ENCODE measurements at regions not wholly inside any gene's neighbourhood (a gene's known extent, or its start where the extent isn't known, plus 50 kb on each side); places are given as distances from the start of the nearest gene placed in this dataset.

GRCh38 chr9:103999375-104000062 lies 94.6 kb upstream of the SMC2 start:
- no peak for DNase-seq
- H3K27ac ChIP-seq, result no peak overlapping the region
- H3K4me1 ChIP-seq (replicated peaks in 1 of 2), result no peaks in the 10 kb centered on the region
- H3K9me3 ChIP-seq (replicated peaks in 1 of 3), result no peaks in the 10 kb centered on the region
- intact Hi-C loops (cut with DNase I), result no loop called here
- no peaks in the 10 kb centered on the region for H3K36me3 ChIP-seq (replicated peaks in 1 of 2)
- TF ChIP-seq CTCF (IDR thresholded peaks at IDR 0.05) (no peak), POLR2A (IDR thresholded peaks at IDR 0.05) (no peak)
- no peaks in the 10 kb centered on the region for H3K27me3 ChIP-seq
- H3K4me3 ChIP-seq, result no peak overlapping the region
- 92 to 95% (median 94%) methylated on average over 31 to 40 of the region's 40 CpGs for WGBS, 4 donors

GRCh38 chr9:104009826-104010225 lies 84.3 kb upstream of the SMC2 start:
- intact Hi-C loops (cut with DNase I), result no loop called here
- no peaks in the 10 kb centered on the region for H3K9me3 ChIP-seq (replicated peaks in 1 of 3)
- H3K36me3 ChIP-seq (replicated peaks in 1 of 2), result no peaks in the 10 kb centered on the region

GRCh38 chr9:104022083-104022482 lies 72.0 kb upstream of the SMC2 start:
- Histone ChIP-seq H3K36me3 (replicated peaks in 1 of 2) (no peaks in the 10 kb centered on the region), H3K9me3 (replicated peaks in 1 of 3) (no peaks in the 10 kb centered on the region), H3K4me3 (no peak overlapping the region), H3K27ac (no peak overlapping the region), H3K4me1 (replicated peaks in 1 of 2) (no peaks in the 10 kb centered on the region), H3K27me3 (peaks cover 4% of the 10 kb centered on the region)
- intact Hi-C loops (cut with DNase I), result no loop called here
- no peak for TF ChIP-seq POLR2A (IDR thresholded peaks at IDR 0.05)
- TF ChIP-seq CTCF (IDR thresholded peaks at IDR 0.05), result no peak
- DNase-seq, result no peak

More at GRCh38 chr9:104009826-104010225, 84.3 kb upstream of the SMC2 start:
- Histone ChIP-seq H3K4me1 (replicated peaks in 1 of 2) (no peaks in the 10 kb centered on the region), H3K4me3 (no peak overlapping the region), H3K27me3 (no peaks in the 10 kb centered on the region), H3K27ac (no peak overlapping the region)
- no peak for DNase-seq
- TF ChIP-seq CTCF (IDR thresholded peaks at IDR 0.05) (no peak), POLR2A (IDR thresholded peaks at IDR 0.05) (no peak)
- 33 to 55% (median 49%) methylated on average over 3 of the region's 3 CpGs for WGBS, 4 donors

- Histone ChIP-seq H3K27ac (no peak overlapping the region), H3K36me3 (replicated peaks in 1 of 2) (no peaks in the 10 kb centered on the region), H3K9me3 (replicated peaks in 1 of 3) (no peaks in the 10 kb centered on the region), H3K4me1 (replicated peaks in 1 of 2) (no peaks in the 10 kb centered on the region), H3K27me3 (peaks cover 4% of the 10 kb centered on the region), H3K4me3 (no peak overlapping the region)
- TF ChIP-seq POLR2A (IDR thresholded peaks at IDR 0.05) (no peak), CTCF (IDR thresholded peaks at IDR 0.05) (no peak)
- no peak for DNase-seq
- WGBS, 4 donors, result 69 to 87% (median 83%) methylated on average over 2 of the region's 2 CpGs
- intact Hi-C loops (cut with DNase I), result no loop called here
These were observed 69.0 kb upstream of the SMC2 start for GRCh38 chr9:104025104-104025503.

Data from adrenal gland (tissue), 9 donors.